Epithelial cell of prostate (primary cell): ENCODE measurements at regions not wholly inside any gene's neighbourhood (a gene's known extent, or its start where the extent isn't known, plus 50 kb on each side); places are given as distances from the start of the nearest gene placed in this dataset.
"Not testable (repeated sequence)": the region's sequence is repeated elsewhere in the genome, so short reads cannot be mapped to it uniquely, and the experiment has no call there.

Experiments
- DNase-seq: peaks from one replicate; pipeline ENCODE4 v3.0.0-alpha.2; 2011; ENCODE audit warnings: low read depth, low spot score
- H3K27ac ChIP-seq: fragments of 450-650 bp; 2 replicates; pipeline ENCODE4 v1.5.1; 2017; ENCODE audit warnings: mild to moderate bottlenecking

GRCh38 chr2:179385756-179386155, 121.1 kb upstream of the SESTD1 start:
- not testable (repeated sequence) for H3K27ac ChIP-seq

GRCh38 chr2:179383975-179384374, 119.3 kb upstream of the SESTD1 start:
- H3K27ac ChIP-seq, result no peak overlapping the region
- DNase-seq, result no peak

More at GRCh38 chr2:179385756-179386155, 121.1 kb upstream of the SESTD1 start:
- not testable (repeated sequence) for DNase-seq

GRCh38 chr2:179377296-179377695, 112.7 kb upstream of the SESTD1 start:
- H3K27ac ChIP-seq, result no peak overlapping the region
- no peak for DNase-seq

- no peak for DNase-seq
- no peak overlapping the region for H3K27ac ChIP-seq
Observed at GRCh38 chr2:179376881-179377280, 112.2 kb upstream of the SESTD1 start.

- no peak overlapping the region for H3K27ac ChIP-seq
- no peak for DNase-seq
Observed at GRCh38 chr2:179373816-179374215, 109.2 kb upstream of the SESTD1 start.

GRCh38 chr2:179365561-179365960, 100.9 kb upstream of the SESTD1 start:
- H3K27ac ChIP-seq, DNase-seq: not testable (repeated sequence)

- no peak for DNase-seq
- no peak overlapping the region for H3K27ac ChIP-seq
Observed at GRCh38 chr2:179355881-179356280, 91.2 kb upstream of the SESTD1 start.

GRCh38 chr2:179354739-179355537, 90.3 kb upstream of the SESTD1 start:
- no peak overlapping the region for H3K27ac ChIP-seq
- DNase-seq, result no peak

- no peak for DNase-seq
- no peak overlapping the region for H3K27ac ChIP-seq
Observed at GRCh38 chr2:179354296-179354695, 89.7 kb upstream of the SESTD1 start.

GRCh38 chr2:179352181-179352580, 87.5 kb upstream of the SESTD1 start:
- no peak for DNase-seq
- H3K27ac ChIP-seq, result no peak overlapping the region

GRCh38 chr2:179351057-179351456, 86.4 kb upstream of the SESTD1 start:
- no peak for DNase-seq
- H3K27ac ChIP-seq, result no peak overlapping the region

GRCh38 chr2:179349670-179350303, 85.2 kb upstream of the SESTD1 start:
- no peak for DNase-seq
- no peak overlapping the region for H3K27ac ChIP-seq

- no peak for DNase-seq
Observed at GRCh38 chr2:179348906-179349305, 84.3 kb upstream of the SESTD1 start.

GRCh38 chr2:179344970-179345369, 80.3 kb upstream of the SESTD1 start:
- H3K27ac ChIP-seq, result no peak overlapping the region
- DNase-seq, result no peak

More at GRCh38 chr2:179348906-179349305, 84.3 kb upstream of the SESTD1 start:
- no peak overlapping the region for H3K27ac ChIP-seq

- no peak for DNase-seq
- H3K27ac ChIP-seq, result no peak overlapping the region
Observed at GRCh38 chr2:179344280-179344964, 79.8 kb upstream of the SESTD1 start.

GRCh38 chr2:179343945-179344279, 79.3 kb upstream of the SESTD1 start:
- no peak overlapping the region for H3K27ac ChIP-seq
- no peak for DNase-seq

GRCh38 chr2:179341152-179341866, 76.7 kb upstream of the SESTD1 start:
- no peak overlapping the region for H3K27ac ChIP-seq
- no peak for DNase-seq

GRCh38 chr2:179340678-179341077, 76.0 kb upstream of the SESTD1 start:
- no peak overlapping the region for H3K27ac ChIP-seq
- no peak for DNase-seq

GRCh38 chr2:179338681-179339080, 74.0 kb upstream of the SESTD1 start:
- H3K27ac ChIP-seq, result no peak overlapping the region
- no peak for DNase-seq

- DNase-seq, result no peak
- H3K27ac ChIP-seq, result no peak overlapping the region
Observed at GRCh38 chr2:179336782-179337534, 72.3 kb upstream of the SESTD1 start.
